A673 (cell line): ENCODE measurements at regions not wholly inside any gene's neighbourhood (a gene's known extent, or its start where the extent isn't known, plus 50 kb on each side); places are given as distances from the start of the nearest gene placed in this dataset.

ENCODE experiments used
- BruUV-seq: library from RNA; stranded (reverse); fragments of 400-500 nt; replicated peaks from 2 replicates; lab custom pipeline; 2021; lab: Mats Ljungman, UMichigan
- CTCF ChIA-PET: fragments of 300-600 bp; sonication (Branson Sonifier 250); formaldehyde crosslinking; loops from one replicate; lab custom pipeline; 2022; ENCODE audit warnings: antibody characterized with exemption; lab: Charles Lee
- POLR2A ChIA-PET: fragments of 300-600 bp; sonication (Branson Sonifier 250); formaldehyde crosslinking; loops from one replicate; lab custom pipeline; 2022; ENCODE audit warnings: antibody characterized with exemption; ENCODE audit not compliant: low non-redundant PET; lab: Charles Lee
- DNase-seq: peaks from one replicate; pipeline ENCODE4 v3.0.0-alpha.2; 2015; ENCODE audit warnings: low spot score
- H3K27ac ChIP-seq: fragments of 200-600 bp; sonication (generic); 2 replicates; pipeline ENCODE4 v1.5.1; 2016; ENCODE audit warnings: mixed run types, low read depth, mild to moderate bottlenecking, mixed read lengths, antibody characterized with exemption, low read length; ENCODE audit not compliant: poor library complexity, severe bottlenecking
- H3K27me3 ChIP-seq: fragments of 200-600 bp; sonication (generic); replicated peaks from 2 replicates; pipeline ENCODE4 v1.6.1; 2017; ENCODE audit warnings: mixed run types, low read depth, mild to moderate bottlenecking, mixed read lengths, antibody characterized with exemption, low read length; ENCODE audit not compliant: insufficient read depth, poor library complexity
- H3K36me3 ChIP-seq: fragments of 200-600 bp; sonication (generic); 2 replicates; pipeline ENCODE4 v1.6.1; 2016; ENCODE audit warnings: mixed run types, mild to moderate bottlenecking, mixed read lengths, antibody characterized with exemption, low read length; ENCODE audit not compliant: insufficient read depth, poor library complexity, severe bottlenecking
- H3K4me1 ChIP-seq: fragments of 200-600 bp; sonication (generic); 2 replicates; pipeline ENCODE4 v1.6.1; 2017; ENCODE audit warnings: mixed run types, mild to moderate bottlenecking, mixed read lengths, antibody characterized with exemption, low read length; ENCODE audit not compliant: insufficient read depth, poor library complexity, severe bottlenecking
- H3K4me3 ChIP-seq: fragments of 200-600 bp; sonication (generic); 2 replicates; pipeline ENCODE4 v1.5.1; 2016; ENCODE audit warnings: low read depth, mixed run types, mild to moderate bottlenecking, mixed read lengths, low read length; ENCODE audit not compliant: poor library complexity, severe bottlenecking
- H3K9me3 ChIP-seq: fragments of 200-600 bp; sonication (generic); 2 replicates; pipeline ENCODE4 v1.6.1; 2016; ENCODE audit warnings: mixed run types, low read depth, mild to moderate bottlenecking, mixed read lengths, antibody characterized with exemption, low read length; ENCODE audit not compliant: poor library complexity, severe bottlenecking
- CTCF ChIP-seq: fragments of 300-800, 200-600 bp; sonication (generic); conservative IDR thresholded peaks from 2 replicates; pipeline ENCODE4 v1.5.1; 2017; ENCODE audit warnings: low read depth, mild to moderate bottlenecking, antibody characterized with exemption, low read length, moderate library complexity, mixed read lengths
- EZH2 ChIP-seq: fragments of 200-600 bp; sonication (generic); IDR thresholded peaks from 2 replicates; pipeline ENCODE4 v1.6.1; 2017; ENCODE audit warnings: borderline replicate concordance, low read depth, mild to moderate bottlenecking, mixed read lengths, antibody characterized with exemption, low read length; ENCODE audit not compliant: poor library complexity, severe bottlenecking
- intact Hi-C: fragments of 100-400 bp; cut with micrococcal nuclease; formaldehyde crosslinking; loops from one replicate; pipeline ENCODE4 v1.10.0; 2022; ENCODE audit not compliant: unreplicated experiment

DNA sequence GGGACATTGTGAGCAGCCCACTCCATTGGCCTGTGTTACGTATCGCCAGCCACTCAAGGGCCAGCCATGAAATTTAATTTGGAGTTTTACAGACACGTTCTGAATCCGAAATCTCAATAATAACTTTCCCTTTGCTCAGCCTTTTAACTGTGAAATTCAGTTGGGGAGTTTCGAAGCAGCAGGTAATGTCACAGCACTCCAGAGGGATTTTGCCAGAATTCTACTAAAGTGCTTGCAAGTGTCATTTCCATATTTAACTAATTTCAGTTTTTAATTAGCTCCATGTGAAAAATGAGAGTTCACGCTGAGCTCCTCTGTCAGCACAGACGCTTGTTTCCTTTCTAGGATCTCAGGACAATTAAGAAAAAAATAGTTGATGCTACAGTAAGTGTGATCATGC is 267.1 kb upstream of the WWC1 start:
- Histone ChIP-seq H3K27me3 (no peaks in the 10 kb centered on the region), H3K4me3 (no peak overlapping the region), H3K9me3 (no peaks in the 10 kb centered on the region), H3K4me1 (peaks cover 58% of the 10 kb centered on the region), H3K27ac (no peak overlapping the region), H3K36me3 (no peaks in the 10 kb centered on the region)
- TF ChIP-seq EZH2 (no peak), CTCF (no peak)
- POLR2A ChIA-PET: no interaction called here
- BruUV-seq: no TSS peak
- CTCF ChIA-PET: no interaction called here
- intact Hi-C loops: no loop called here
- no peak for DNase-seq

- no peaks in the 10 kb centered on the region for H3K9me3 ChIP-seq
- no peaks in the 10 kb centered on the region for H3K27me3 ChIP-seq
- ChIA-PET CTCF (no interaction called here), POLR2A (no interaction called here)
- TF ChIP-seq EZH2 (no peak), CTCF (no peak)
- no TSS peak for BruUV-seq
- DNase-seq: no peak
- H3K36me3 ChIP-seq: no peaks in the 10 kb centered on the region
- H3K27ac ChIP-seq: no peak overlapping the region
- H3K4me3 ChIP-seq: no peak overlapping the region
- H3K4me1 ChIP-seq: peaks cover 36% of the 10 kb centered on the region
- intact Hi-C loops: no loop called here
Observed at GRCh38 chr5:168027007-168027406, 264.4 kb upstream of the WWC1 start.

- BruUV-seq: no TSS peak
- Histone ChIP-seq H3K27ac (no peak overlapping the region), H3K4me3 (no peak overlapping the region), H3K4me1 (peaks cover 3% of the 10 kb centered on the region), H3K36me3 (no peaks in the 10 kb centered on the region), H3K27me3 (no peaks in the 10 kb centered on the region), H3K9me3 (no peaks in the 10 kb centered on the region)
- CTCF ChIA-PET: no interaction called here
- intact Hi-C loops: no loop called here
- POLR2A ChIA-PET: no interaction called here
- no peak for DNase-seq
- TF ChIP-seq EZH2 (no peak), CTCF (no peak)
Observed at GRCh38 chr5:168030912-168031311, 260.5 kb upstream of the WWC1 start.
